ENCODE measurements at regions not wholly inside any gene's neighbourhood (a gene's known extent, or its start where the extent isn't known, plus 50 kb on each side); places are given as distances from the start of the nearest gene placed in this dataset.
"Not testable (repeated sequence)": the region's sequence is repeated elsewhere in the genome, so short reads cannot be mapped to it uniquely, and the experiment has no call there.

DNA sequence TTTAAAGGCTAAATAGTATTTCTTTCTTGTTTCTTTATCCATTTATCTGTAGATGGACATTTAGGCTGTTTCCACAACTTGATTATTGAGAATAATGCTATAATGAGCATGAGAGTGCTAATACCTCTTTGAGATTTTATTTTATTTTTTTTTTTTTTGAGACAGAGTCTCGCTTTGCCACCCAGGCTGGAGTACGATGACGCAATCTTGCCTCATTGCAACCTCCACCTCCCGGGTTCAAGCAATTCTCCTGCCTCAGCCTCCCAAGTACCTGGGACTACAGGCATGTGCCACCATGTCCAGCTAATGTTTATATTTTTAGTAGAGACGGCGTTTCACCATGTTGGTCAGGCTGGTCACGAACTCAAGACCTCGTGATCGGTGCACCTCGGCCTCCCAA lies 366.5 kb upstream of the PODXL start:
- not testable (repeated sequence) for H3K27ac Mint-ChIP-seq, H3K4me1 Mint-ChIP-seq, H3K4me3 Mint-ChIP-seq, H3K9me3 Mint-ChIP-seq, H3K27me3 Mint-ChIP-seq, H3K36me3 Mint-ChIP-seq

DNA sequence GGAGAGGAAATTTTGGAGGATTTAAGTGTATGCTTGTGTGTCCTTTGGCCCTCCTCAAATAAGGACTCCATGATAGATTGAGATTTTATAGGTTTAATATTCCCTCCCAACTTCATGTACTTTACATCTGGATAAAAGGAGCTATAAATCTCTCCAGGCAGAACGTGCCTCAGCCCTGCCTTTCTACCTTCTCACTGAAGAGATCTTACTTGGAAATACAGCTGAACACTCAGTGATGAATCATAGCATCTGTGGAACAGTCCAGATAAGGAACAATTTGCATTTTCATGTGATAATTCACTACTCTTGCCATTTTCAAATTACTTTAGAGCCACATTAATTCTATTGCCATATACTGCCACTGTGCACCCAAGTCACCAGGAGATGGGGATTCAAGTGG lies 364.6 kb upstream of the PODXL start:
- no peak overlapping the region for H3K4me3 Mint-ChIP-seq
- H3K9me3 Mint-ChIP-seq: peaks cover 0 to 6% (median 1%) of the 10 kb centered on the region in 3 donors
- no peaks in the 10 kb centered on the region for H3K36me3 Mint-ChIP-seq
- H3K4me1 Mint-ChIP-seq: peaks cover 0 to 4% (median 0%) of the 10 kb centered on the region in 3 donors
- no peaks in the 10 kb centered on the region for H3K27me3 Mint-ChIP-seq
- H3K27ac Mint-ChIP-seq: no peak overlapping the region

DNA sequence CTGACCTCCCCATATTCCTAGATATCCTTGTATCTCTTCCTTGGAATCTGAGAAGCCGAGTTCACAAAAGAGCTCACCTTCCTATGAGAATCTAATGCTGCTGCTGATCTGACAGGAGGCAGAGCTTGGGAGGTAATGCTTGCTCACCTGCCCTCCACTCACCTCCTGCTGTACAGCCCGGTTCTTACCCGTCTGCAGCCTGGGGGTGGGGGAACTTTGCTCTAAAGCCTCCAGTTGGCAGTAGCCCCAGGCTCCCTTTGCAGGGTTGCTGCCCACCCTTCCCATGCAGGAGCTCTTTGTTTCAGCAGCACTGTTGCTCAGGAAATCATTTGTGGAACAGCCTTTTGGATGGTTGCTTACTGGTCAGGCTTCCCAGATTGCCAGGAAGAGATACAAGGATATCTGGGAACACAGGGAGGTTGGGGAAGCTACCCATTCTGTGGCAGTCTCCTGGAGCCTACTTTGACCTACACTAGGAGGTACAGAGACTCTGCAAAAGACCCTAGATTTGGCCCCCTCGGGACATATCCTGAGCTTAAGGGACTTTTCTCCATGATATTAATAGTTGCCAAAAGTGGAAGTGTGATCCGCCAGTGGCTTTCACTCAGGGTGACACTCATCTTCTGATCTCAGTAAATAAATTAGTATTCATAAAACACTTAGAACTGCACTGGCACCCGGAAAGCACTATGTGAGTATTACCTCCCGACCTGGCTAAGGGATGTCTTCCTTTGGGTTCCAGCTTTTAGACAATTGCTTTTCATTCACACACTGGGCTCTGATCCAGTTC lies 363.7 kb upstream of the PODXL start:
- H3K4me3 Mint-ChIP-seq: no peak overlapping the region
- no peaks in the 10 kb centered on the region for H3K36me3 Mint-ChIP-seq
- H3K27ac Mint-ChIP-seq: no peak overlapping the region
- peaks cover 0 to 6% (median 1%) of the 10 kb centered on the region in 3 donors for H3K9me3 Mint-ChIP-seq
- no peaks in the 10 kb centered on the region for H3K27me3 Mint-ChIP-seq
- peaks cover 0 to 4% (median 0%) of the 10 kb centered on the region in 3 donors for H3K4me1 Mint-ChIP-seq

DNA sequence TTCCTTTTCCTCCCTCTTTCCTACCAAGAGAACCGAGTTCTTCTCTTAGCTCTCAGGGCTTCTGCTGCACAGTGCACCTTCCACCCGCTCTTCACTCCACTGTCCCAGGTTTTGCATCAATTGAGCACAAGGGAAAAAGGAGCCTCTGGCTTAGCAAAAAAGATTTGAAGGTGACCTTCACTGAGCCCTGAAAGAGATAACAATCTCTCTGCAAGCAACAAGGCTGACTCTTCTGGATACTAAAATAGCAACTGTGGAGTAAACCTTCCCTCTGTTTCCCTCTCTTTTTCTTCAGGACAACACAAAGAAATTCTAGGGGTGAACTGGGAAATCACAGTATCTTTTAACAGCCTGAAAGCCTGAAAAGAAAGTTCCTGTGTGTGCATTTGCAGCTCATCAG lies 354.7 kb upstream of the PODXL start:
- H3K27ac Mint-ChIP-seq: no peak overlapping the region
- no peak overlapping the region for H3K4me3 Mint-ChIP-seq
- H3K36me3 Mint-ChIP-seq: peaks cover 3% of the 10 kb centered on the region
- H3K27me3 Mint-ChIP-seq: peaks cover 17% of the 10 kb centered on the region
- no peaks in the 10 kb centered on the region for H3K4me1 Mint-ChIP-seq
- peaks cover 0 to 18% (median 3%) of the 10 kb centered on the region in 3 donors for H3K9me3 Mint-ChIP-seq

DNA sequence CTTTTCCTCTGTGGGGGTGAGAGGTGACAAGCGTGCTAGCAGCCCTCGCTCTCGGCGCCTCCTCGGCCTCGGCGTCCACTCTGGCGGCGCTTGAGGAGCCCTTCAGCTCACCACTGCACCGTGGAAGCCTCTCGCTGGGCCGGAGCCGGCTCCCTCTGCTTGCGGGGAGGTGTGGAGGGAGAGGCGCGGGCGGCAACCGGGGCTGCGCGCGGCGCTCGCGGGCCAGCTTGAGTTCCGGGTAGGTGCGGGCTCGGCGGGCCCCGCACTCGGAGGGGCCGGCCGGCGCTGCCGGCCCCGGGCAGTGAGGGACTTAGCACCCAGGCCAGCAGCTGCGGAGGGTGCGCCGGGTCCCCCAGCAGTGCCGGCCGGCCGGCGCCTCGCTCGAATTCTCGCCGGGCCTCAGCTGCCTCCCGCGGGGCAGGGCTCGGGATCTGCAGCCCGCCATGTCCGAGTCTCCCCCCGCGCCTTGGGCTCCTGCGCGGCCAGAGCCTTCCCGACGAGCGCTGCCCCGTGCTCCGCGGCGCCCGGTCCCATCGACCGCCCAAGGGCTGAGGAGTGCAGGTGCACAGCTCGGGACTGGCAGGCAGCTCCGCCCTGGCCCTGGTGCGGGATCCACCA lies 352.8 kb upstream of the PODXL start:
- H3K4me3 Mint-ChIP-seq: no peak overlapping the region
- H3K4me1 Mint-ChIP-seq: no peaks in the 10 kb centered on the region
- no peak overlapping the region for H3K27ac Mint-ChIP-seq
- peaks cover 3% of the 10 kb centered on the region for H3K36me3 Mint-ChIP-seq
- H3K27me3 Mint-ChIP-seq: peaks cover 18% of the 10 kb centered on the region
- H3K9me3 Mint-ChIP-seq: peaks cover 0 to 18% (median 3%) of the 10 kb centered on the region in 3 donors

DNA sequence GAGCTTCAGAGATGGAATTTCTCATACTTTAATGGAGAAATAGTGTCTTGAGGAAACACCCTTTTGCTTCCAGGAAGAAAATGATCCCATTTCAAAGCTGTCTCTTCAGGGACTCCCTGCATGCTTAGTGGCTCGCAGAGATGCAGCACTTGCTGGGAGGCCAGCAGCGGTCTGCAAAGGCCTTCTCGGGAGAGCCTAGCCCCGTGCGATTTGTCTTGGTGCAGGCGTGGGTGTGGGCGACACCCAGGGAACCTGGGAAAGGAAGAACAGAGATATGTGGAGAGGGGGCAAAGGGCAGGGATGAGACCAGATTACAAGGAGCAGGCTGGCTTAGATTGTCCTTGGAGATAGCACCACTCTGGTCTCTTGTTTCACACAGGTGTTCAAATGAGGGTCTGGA lies 352.3 kb upstream of the PODXL start:
- peak overlapping the region in 1 of 4 donors; percentile 63 for H3K4me3 Mint-ChIP-seq
- H3K4me1 Mint-ChIP-seq: no peaks in the 10 kb centered on the region
- H3K36me3 Mint-ChIP-seq: peaks cover 3% of the 10 kb centered on the region
- no peak overlapping the region for H3K27ac Mint-ChIP-seq
- H3K9me3 Mint-ChIP-seq: peaks cover 3 to 15% (median 5%) of the 10 kb centered on the region in 3 donors
- H3K27me3 Mint-ChIP-seq: peaks cover 18% of the 10 kb centered on the region

DNA sequence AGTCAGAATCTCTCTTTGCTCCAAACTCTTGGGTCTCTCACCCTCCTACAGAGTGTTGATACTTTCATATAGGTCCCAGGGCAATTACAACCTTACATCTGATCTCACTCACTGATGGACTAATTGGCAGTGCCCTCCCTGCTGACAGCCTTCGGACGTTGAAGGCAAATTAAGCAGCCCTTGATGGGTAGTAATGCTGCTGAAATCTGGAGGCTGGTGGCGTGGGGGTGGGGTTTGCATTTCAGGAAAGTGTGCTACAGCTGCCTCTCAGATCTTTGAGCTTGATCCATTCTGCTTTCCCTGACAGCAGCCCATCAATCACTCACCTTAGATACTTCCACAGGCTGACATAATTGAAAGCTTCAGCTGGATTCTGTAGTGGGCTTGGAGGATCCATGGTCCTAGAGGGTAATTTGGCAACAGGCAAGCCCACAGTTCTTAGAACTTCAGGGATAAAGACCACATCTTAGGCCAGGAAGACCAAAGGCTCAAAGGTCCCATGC lies 349.1 kb upstream of the PODXL start:
- Mint-ChIP-seq H3K27ac (no peak overlapping the region), H3K9me3 (peaks cover 3 to 11% (median 10%) of the 10 kb centered on the region in 3 donors), H3K36me3 (peaks cover 3% of the 10 kb centered on the region), H3K4me1 (no peaks in the 10 kb centered on the region), H3K4me3 (no peak overlapping the region), H3K27me3 (peaks cover 12% of the 10 kb centered on the region)

DNA sequence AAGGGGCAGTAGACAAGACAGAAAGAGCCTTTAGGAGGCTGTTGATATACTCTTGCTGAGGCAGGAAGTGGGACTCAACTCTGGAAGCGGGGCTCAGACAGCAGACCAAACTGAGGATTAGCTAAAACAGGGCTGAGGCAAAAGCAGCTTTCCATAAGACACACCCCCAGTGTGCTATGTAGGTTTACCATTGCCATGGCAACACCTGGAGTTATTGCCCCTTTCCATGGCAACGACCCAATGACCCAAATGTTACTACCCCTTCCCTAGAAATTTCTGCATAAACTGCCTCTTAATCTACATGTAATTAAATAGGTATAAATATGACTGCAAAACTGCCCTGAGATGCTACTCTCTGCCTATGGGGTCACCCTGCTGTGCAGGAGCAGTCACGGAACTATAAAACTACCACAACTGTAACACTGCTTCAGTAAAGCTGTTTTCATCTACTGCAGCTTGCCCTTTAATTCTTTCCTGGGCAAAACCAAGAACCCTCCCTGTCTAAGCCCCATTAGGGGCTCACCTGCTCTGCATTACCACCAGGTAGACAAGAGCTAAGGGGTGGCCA lies 348.4 kb upstream of the PODXL start:
- H3K9me3 Mint-ChIP-seq: peaks cover 0 to 11% (median 9%) of the 10 kb centered on the region in 3 donors
- H3K27me3 Mint-ChIP-seq: peaks cover 9% of the 10 kb centered on the region
- H3K36me3 Mint-ChIP-seq: peaks cover 3% of the 10 kb centered on the region
- no peaks in the 10 kb centered on the region for H3K4me1 Mint-ChIP-seq
- H3K4me3 Mint-ChIP-seq: no peak overlapping the region
- no peak overlapping the region for H3K27ac Mint-ChIP-seq

DNA sequence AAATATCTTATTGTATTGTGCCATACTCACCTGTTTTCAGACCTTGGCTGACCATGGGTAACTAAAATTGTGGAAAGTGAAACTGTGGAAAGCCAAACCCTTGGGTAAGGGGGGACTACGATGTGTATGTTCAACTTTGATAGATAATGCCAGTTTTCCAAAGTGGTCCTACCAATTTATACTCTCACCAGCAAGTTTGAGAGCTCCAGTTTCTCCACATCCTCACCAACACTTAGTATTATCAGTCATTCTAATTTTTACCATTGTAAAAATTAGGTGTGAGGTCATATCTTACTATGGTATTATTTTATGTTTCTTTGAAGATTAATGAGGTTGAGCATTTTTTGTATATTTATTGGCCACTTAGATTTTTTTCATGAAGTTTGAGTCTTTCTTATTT lies 346.9 kb upstream of the PODXL start:
- Mint-ChIP-seq H3K27me3 (peaks cover 6% of the 10 kb centered on the region), H3K36me3 (no peaks in the 10 kb centered on the region), H3K9me3 (peaks cover 0 to 11% (median 4%) of the 10 kb centered on the region in 3 donors), H3K27ac (no peak overlapping the region), H3K4me3 (no peak overlapping the region), H3K4me1 (no peaks in the 10 kb centered on the region)

DNA sequence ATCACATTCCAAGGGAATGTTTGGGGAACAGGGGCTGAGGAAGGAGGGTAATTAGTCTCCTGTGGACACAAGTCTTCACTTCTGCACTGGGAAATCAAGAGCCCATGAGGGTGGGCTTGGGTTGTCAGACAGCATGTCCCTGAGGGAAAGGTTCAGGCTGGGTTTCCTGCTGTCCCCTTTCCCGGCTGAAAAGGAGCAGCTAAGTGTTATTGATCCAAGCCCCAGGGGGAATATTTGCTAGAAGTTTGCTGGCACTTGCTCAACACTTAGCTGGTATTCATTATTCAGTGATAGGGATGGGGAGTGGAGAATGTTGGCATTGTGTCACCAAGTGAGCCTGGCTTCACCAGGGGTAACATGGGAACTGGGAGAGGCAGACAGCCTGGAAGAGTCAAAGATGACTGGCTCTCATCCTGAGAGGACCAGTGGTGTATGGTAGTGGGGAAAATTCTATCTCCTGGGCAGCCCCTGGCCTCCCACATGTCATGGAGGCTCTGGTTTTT lies 344.4 kb upstream of the PODXL start:
- Mint-ChIP-seq H3K4me1 (no peaks in the 10 kb centered on the region), H3K9me3 (peaks cover 0 to 11% (median 0%) of the 10 kb centered on the region in 3 donors), H3K36me3 (peaks cover 2% of the 10 kb centered on the region), H3K27ac (no peak overlapping the region), H3K27me3 (peaks cover 6% of the 10 kb centered on the region), H3K4me3 (no peak overlapping the region)

DNA sequence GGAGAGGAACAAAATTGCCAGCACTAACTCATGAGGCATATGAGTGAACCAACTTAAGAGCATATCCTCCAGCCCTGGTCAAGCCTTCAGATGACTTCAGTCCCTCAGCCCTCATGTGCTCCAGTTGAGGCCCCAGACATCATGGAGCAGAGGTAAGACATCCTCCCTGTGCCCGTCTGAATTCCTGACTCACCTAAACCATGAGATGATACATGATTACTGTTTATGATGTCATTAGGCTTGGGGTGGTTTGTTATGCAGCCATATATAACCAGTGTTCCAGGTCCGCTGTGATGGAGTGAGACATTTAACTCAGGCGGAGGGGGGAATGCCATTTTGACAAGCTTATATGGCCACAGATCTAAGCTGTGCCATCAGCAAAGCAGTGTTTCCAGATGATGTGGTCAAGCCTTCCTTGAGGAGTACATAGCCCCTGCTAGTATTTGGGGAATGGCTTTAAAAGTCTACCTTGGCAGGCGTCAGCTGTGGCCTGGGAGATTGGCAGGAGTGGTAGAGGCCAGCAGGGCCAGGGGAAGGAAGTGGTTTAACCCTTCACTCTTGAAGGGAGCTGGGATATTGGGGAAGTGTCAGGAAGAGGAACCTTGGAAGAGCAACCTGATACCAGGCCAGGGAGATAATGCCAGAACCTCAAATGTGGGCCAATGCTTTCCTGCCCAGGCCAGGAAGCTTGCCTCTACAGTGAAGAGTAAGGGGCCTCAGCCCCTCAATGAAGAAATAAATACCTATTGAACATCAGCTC lies 343.0 kb upstream of the PODXL start:
- H3K4me3 Mint-ChIP-seq: no peak overlapping the region
- H3K9me3 Mint-ChIP-seq: peaks cover 0 to 11% (median 0%) of the 10 kb centered on the region in 3 donors
- H3K27me3 Mint-ChIP-seq: peaks cover 7% of the 10 kb centered on the region
- H3K36me3 Mint-ChIP-seq: peaks cover 2% of the 10 kb centered on the region
- H3K4me1 Mint-ChIP-seq: no peaks in the 10 kb centered on the region
- H3K27ac Mint-ChIP-seq: no peak overlapping the region

DNA sequence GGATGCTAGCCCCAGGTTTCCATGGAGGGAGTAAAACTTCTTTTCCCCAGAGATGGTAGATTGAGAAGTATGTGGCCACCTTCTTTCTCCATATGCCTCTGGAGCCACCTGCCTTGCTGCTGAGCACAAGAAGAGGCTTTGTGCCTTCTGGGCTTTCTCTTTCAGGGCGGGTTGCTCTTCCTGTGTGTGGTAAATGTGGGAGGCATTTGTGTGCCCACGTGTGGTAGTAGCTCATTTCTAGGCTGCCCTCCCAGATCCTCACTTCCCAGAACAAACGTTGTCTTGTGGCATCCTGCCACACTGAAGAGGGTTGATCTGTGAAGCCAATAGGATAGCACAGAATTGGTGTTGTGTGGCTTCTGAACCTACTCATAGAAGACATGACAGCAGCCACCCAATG lies 342.0 kb upstream of the PODXL start:
- Mint-ChIP-seq H3K27me3 (peaks cover 7% of the 10 kb centered on the region), H3K27ac (no peak overlapping the region), H3K36me3 (peaks cover 2% of the 10 kb centered on the region), H3K9me3 (peaks cover 0 to 3% (median 0%) of the 10 kb centered on the region in 3 donors), H3K4me3 (no peak overlapping the region), H3K4me1 (no peaks in the 10 kb centered on the region)

DNA sequence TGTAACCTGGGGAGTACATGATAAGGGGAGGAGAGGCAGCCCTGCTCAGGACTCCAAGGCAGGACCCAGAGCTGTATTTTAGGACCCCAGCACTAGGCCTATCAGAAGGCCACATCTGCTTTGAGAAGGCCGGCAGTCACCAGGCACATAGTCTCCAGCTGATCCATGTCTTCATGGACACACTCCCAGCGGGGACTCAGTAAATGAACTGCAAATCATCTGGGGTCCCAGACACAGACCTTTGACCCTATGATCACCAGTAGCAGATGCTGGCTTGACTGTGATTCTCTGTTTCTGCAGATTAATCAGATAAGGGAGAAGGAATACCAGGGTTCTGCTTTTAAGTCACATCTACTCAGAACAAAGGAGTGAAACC lies 341.4 kb upstream of the PODXL start:
- no peak overlapping the region for H3K4me3 Mint-ChIP-seq
- H3K27me3 Mint-ChIP-seq: peaks cover 8% of the 10 kb centered on the region
- peaks cover 0 to 3% (median 0%) of the 10 kb centered on the region in 3 donors for H3K9me3 Mint-ChIP-seq
- peaks cover 2% of the 10 kb centered on the region for H3K36me3 Mint-ChIP-seq
- H3K4me1 Mint-ChIP-seq: no peaks in the 10 kb centered on the region
- no peak overlapping the region for H3K27ac Mint-ChIP-seq

DNA sequence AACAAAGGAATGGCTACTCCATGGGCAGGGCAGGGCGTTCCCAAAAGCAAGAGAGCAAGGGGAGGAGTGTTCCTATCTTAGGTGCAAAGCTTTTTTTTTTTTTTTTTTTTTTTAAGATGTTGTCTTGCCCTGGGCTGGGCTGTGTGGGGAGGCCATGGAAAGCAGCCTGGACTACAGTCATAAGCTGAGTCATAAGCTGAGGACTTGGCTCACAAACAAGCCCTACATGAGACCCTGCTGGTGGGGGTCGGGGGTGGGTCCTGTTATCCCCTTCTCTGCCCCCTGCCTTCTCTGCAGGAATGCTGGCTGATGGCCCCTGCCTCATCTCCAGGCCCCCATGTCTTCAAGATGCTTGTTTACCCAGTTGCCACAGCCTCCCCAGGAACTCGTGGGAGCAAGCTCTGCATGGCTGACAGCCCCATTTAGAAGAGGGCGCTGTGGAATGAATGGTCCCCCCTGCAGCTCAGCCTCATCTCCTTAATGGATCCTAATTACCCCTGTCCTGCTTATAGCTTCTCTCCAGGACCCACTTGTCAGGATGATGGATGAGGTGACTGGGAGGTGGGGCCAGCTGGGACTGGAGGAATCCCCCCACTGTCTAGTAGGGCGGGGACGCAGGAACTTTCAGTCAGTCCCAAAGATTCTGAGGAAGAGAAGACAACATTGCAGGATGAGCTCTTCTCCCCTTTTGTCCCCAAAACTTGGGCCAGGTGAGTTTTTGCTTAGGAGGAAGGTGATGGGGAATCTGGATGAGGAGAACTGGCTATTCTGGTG lies 340.8 kb upstream of the PODXL start:
- Mint-ChIP-seq H3K27me3 (peaks cover 8% of the 10 kb centered on the region), H3K36me3 (peaks cover 2% of the 10 kb centered on the region), H3K4me3 (no peak overlapping the region), H3K4me1 (no peaks in the 10 kb centered on the region), H3K27ac (no peak overlapping the region), H3K9me3 (peaks cover 0 to under 1% (median 0%) of the 10 kb centered on the region in 3 donors)
